ENCODE measurements at regions not wholly inside any gene's neighbourhood (a gene's known extent, or its start where the extent isn't known, plus 50 kb on each side); places are given as distances from the start of the nearest gene placed in this dataset.

DNA sequence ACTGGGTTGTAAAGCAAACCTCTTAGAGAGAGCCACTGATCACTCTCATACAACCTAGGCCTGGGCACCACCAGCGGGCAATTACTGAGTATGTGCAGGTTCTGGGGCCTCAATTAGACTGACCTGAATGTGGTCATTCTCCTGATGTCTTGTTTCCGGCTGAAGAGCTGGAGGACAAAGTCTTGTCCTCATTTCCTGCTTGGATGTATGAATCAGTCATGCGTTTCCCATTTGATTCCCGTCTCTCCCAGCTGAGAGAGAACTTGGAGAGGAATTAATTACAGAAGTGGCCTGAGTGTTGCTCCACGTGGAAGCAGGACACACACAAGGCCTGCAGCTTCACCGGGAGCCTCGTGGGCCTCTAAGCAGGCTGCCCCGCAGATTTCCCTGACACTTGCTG, 799.3 kb upstream of the ARGLU1 start:
- FAIRE-seq: no peak
- no peak for DNase-seq (ENCODE audit: low read depth)
- H3K36me3 ChIP-seq (ENCODE audit: control insufficient read depth, insufficient read depth, low read length): no peaks in the 10 kb centered on the region
- H3K4me3 ChIP-seq (ENCODE audit: low read depth, low read length): no peak overlapping the region
- TF ChIP-seq, protein P1, sequence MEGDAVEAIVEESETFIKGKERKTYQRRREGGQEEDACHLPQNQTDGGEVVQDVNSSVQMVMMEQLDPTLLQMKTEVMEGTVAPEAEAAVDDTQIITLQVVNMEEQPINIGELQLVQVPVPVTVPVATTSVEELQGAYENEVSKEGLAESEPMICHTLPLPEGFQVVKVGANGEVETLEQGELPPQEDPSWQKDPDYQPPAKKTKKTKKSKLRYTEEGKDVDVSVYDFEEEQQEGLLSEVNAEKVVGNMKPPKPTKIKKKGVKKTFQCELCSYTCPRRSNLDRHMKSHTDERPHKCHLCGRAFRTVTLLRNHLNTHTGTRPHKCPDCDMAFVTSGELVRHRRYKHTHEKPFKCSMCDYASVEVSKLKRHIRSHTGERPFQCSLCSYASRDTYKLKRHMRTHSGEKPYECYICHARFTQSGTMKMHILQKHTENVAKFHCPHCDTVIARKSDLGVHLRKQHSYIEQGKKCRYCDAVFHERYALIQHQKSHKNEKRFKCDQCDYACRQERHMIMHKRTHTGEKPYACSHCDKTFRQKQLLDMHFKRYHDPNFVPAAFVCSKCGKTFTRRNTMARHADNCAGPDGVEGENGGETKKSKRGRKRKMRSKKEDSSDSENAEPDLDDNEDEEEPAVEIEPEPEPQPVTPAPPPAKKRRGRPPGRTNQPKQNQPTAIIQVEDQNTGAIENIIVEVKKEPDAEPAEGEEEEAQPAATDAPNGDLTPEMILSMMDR (IDR thresholded peaks at IDR 0.05; ENCODE audit: insufficient read depth, low read length, severe bottlenecking): no peak
- H3K27me3 ChIP-seq (ENCODE audit: control insufficient read depth, insufficient read depth, low read length): no peaks in the 10 kb centered on the region

DNA sequence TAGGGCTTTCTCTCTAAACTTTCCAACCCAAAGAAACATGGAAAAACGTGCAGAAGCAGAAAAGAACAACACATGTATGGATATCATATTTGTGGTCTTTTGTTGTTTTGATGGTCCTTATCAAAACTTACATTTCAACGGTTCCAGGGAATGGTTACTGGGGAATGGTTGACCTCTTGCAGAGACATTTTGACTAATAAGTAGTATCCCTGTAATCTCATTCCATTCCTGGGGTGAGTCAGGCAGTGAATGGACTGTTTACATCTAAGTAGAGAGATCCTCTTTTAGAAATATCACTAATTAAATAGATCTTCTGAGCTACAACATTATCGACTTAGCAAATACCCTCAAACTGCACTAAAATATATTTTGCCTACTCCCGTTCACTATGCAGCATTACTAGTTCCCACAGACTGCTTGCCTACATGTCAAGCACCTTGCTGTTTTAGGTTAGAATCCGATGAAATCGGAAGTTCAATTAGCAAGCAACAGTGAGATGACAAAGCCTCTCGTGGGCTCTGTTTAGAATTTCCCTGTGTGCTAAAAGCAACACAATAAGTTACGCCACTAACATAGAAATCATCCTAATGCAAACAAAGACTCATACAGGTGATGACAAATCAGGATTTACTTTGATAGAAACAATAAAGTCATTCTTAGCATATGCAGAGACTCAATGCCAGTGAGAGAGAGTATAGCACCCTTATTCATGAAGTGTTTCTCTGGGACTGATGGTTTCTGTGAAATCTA, 797.7 kb upstream of the ARGLU1 start:
- Histone ChIP-seq H3K4me3 (ENCODE audit: low read depth, low read length) (no peak overlapping the region), H3K36me3 (ENCODE audit: control insufficient read depth, insufficient read depth, low read length) (no peaks in the 10 kb centered on the region), H3K27me3 (ENCODE audit: control insufficient read depth, insufficient read depth, low read length) (no peaks in the 10 kb centered on the region)
- DNase-seq (ENCODE audit: low read depth) (peak; percentile 10), FAIRE-seq (no peak)
- TF ChIP-seq, protein P1 (IDR thresholded peaks at IDR 0.05; ENCODE audit: insufficient read depth, low read length, severe bottlenecking): no peak

DNA sequence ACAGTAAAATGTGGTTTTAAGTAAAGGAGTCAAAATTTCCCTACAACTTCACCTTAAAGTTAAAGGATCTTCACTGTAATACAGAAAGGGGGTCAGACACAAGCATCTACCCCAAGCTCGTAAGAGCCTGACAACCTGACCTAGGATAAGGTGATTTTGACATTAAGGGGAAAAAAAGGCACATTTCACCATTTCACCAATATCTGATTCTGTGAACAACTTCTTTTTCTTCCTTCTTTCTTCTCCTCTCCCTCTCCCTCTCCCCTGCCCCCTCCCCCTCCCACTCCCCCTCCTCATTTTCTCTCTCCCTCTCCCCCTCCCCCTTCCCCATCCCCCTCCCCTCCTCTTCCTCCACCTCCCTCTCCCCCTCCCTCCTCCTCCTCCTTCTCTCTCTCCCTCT, 796.7 kb upstream of the ARGLU1 start:
- FAIRE-seq: no peak
- Histone ChIP-seq H3K27me3 (ENCODE audit: control insufficient read depth, insufficient read depth, low read length) (no peaks in the 10 kb centered on the region), H3K4me3 (ENCODE audit: low read depth, low read length) (no peak overlapping the region), H3K36me3 (ENCODE audit: control insufficient read depth, insufficient read depth, low read length) (no peaks in the 10 kb centered on the region)
- DNase-seq (ENCODE audit: low read depth): no peak
- TF ChIP-seq, protein P1 (IDR thresholded peaks at IDR 0.05; ENCODE audit: insufficient read depth, low read length, severe bottlenecking): no peak

DNA sequence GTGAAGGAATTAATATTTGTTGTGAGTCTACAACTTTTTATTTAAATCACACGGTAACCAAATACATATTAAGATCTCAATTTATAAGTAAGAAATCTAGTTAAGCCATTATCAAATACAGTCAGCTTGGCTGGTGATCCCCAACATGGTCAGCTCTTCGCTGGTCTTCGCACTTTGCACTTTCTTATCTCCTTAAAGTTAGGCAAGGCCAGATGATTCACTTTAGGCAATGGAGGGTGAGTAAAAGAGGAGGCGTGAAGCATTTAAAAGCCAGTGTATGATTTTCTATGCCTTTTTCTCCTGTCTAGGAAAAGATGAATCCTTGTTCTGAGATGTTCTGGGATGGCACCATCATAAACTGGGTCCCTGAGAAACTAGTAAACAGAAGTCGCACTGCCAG, 793.7 kb upstream of the ARGLU1 start:
- H3K27me3 ChIP-seq (ENCODE audit: control insufficient read depth, insufficient read depth, low read length): no peaks in the 10 kb centered on the region
- TF ChIP-seq, protein P1 (IDR thresholded peaks at IDR 0.05; ENCODE audit: insufficient read depth, low read length, severe bottlenecking): no peak
- no peak overlapping the region for H3K4me3 ChIP-seq (ENCODE audit: low read depth, low read length)
- DNase-seq (ENCODE audit: low read depth): no peak
- FAIRE-seq: no peak
- H3K36me3 ChIP-seq (ENCODE audit: control insufficient read depth, insufficient read depth, low read length): no peaks in the 10 kb centered on the region

DNA sequence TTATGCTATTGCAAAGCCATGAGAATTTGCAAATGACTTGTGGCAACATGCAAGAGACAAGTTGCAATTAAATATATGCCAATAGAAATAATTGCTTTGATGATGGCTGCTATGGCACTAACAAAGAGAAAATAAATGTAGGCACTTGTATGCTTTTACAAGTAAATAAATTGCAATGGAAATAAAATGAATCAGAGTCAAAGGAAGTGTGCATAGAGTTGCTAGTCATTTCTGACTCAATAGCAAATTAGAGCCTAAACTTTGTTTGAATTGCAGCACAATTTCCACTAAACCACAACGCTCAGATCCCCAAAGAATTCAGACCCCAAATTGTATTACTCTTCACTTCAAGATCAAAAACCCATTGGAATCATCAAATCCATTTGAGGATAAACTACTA, 792.1 kb upstream of the ARGLU1 start:
- DNase-seq (ENCODE audit: low read depth): no peak
- TF ChIP-seq, protein P1 (IDR thresholded peaks at IDR 0.05; ENCODE audit: insufficient read depth, low read length, severe bottlenecking): no peak
- H3K36me3 ChIP-seq (ENCODE audit: control insufficient read depth, insufficient read depth, low read length): no peaks in the 10 kb centered on the region
- H3K27me3 ChIP-seq (ENCODE audit: control insufficient read depth, insufficient read depth, low read length): no peaks in the 10 kb centered on the region
- FAIRE-seq: no peak
- no peak overlapping the region for H3K4me3 ChIP-seq (ENCODE audit: low read depth, low read length)

DNA sequence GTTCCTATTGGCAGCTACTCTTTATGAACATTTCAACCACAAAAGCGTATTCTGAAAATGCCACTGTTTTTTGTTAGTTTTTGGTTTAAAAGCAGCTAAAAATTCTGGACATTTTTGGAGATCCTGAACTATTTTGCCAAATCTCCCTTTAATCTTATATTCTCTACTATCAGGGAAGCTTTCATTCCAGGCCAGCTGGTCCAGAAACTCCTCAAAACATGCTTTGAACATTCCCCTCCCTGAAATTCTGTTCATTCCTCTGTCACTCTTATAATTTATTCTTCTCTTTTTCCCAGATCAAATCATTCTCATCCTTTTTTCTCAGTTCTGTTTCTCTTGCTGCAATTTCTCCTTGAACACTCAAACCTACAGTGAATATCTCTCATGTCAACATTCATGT, 790.9 kb upstream of the ARGLU1 start:
- no peak for DNase-seq (ENCODE audit: low read depth)
- TF ChIP-seq, protein P1 (IDR thresholded peaks at IDR 0.05; ENCODE audit: insufficient read depth, low read length, severe bottlenecking): no peak
- Histone ChIP-seq H3K27me3 (ENCODE audit: control insufficient read depth, insufficient read depth, low read length) (no peaks in the 10 kb centered on the region), H3K4me3 (ENCODE audit: low read depth, low read length) (no peak overlapping the region), H3K36me3 (ENCODE audit: control insufficient read depth, insufficient read depth, low read length) (no peaks in the 10 kb centered on the region)
- no peak for FAIRE-seq

All from bronchial epithelial cell (primary cell).